GM21528 (cell line): ENCODE measurements at regions not wholly inside any gene's neighbourhood (a gene's known extent, or its start where the extent isn't known, plus 50 kb on each side); places are given as distances from the start of the nearest gene placed in this dataset.
"Not testable (repeated sequence)": the region's sequence is repeated elsewhere in the genome, so short reads cannot be mapped to it uniquely, and the experiment has no call there.

Experiments used
- ATAC-seq: cut with Tn5 transposase; IDR thresholded peaks from one replicate; pipeline ENCODE4 v1.9.1; 2021; ENCODE audit warnings: mild to moderate bottlenecking, moderate library complexity; ENCODE audit not compliant: unreplicated experiment, low FRiP score

DNA sequence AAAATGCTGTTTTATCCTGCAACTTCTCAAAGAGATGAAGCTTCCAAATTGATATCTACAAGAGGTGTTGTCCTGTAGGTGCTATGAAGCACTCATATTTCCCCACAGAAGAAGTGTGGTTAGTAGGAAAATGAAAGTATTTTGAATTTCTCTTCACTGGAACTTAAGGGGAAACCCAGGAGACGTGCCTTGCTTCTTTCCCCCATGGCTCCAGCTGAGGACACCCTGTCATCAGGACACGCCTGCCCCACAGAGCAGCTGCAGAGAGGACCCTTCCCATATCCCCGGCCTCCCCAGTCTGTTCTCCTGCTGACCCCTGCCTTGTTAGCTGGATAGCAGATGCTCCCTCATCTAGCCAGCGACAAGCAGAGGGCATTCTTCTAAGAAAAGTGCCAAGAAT lies 371.3 kb downstream of the COG6 start:
- ATAC-seq, result peak; percentile 33

DNA sequence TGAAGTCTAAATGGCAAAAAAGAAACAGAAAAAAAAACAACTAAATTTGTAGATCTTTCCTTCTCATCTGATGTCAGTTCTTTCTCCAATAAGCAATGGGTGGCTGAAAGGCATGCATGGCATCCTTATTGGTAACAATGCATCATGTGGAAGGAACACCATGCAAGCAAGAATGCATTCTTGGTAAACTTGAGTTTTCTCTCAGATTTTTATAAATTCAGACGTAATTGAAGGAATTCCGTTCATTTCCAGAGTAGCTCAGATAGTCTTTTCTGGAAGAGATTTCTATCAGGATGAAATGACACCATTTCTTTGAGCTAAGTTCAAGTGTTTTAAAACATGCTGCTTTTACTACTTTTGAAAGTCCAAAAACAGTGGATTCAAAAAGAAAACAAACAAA lies 373.0 kb downstream of the COG6 start:
- no peak for ATAC-seq

DNA sequence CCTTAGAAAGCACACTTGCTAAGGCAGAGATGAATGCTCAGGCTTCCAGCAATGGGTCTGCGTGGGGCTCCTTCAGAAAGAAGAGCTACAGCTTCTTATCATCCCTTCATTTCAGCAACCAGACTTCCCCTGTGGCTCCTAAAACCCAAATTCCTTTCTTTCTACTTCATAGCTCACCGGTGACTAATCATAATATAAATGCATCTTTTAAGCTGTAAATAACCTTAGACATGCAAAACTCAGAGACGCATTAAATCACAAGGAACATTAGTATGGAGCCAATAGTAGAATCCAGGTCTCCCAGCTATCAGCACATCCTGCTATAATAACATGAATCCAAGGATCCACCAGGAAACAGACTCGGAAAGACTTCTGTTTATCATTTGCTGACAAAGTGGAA lies 375.6 kb downstream of the COG6 start:
- ATAC-seq, result no peak

GRCh38 chr13:40039061-40039460 lies 383.6 kb downstream of the COG6 start:
- no peak for ATAC-seq

DNA sequence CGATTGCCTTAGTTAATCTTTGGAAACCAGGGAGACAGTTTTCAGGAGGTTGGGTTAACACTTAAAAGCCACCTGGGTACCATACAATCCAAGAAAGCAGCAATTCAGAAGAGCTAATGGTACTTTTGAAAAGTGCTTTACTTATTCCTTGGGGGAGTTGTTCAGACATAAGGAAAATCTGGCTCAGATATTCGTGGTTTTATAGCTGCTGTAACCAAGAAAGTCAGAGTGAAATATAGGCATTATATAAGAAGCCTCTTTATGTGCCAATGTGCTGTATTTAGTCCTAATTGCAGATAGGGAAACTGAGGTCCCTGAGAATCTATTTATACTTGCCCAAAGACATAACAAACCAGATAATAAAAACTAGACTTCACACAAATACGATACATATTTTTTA lies 387.5 kb downstream of the COG6 start:
- ATAC-seq, result no peak

DNA sequence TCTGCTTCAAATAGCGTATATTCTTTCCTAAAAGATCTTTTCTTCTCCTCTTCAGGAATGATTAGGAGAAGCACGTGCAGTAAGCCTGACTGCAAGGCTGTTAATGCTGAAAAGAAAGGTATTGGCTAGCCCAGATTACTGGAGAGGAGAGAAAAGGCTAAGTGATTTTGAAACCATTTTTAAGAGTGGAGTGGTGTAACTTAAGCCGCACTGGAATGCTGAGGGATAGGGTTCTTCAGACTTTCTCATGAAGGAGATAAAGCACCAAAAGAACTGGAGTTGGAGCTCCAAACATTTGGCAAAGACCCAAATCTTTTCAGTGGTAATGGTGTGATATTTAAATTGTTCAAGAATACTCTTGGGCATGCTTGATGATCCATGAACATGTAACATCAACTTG lies 388.3 kb downstream of the COG6 start:
- no peak for ATAC-seq

GRCh38 chr13:40047322-40047771 lies 391.9 kb downstream of the COG6 start:
- ATAC-seq, result peak; percentile 63

DNA sequence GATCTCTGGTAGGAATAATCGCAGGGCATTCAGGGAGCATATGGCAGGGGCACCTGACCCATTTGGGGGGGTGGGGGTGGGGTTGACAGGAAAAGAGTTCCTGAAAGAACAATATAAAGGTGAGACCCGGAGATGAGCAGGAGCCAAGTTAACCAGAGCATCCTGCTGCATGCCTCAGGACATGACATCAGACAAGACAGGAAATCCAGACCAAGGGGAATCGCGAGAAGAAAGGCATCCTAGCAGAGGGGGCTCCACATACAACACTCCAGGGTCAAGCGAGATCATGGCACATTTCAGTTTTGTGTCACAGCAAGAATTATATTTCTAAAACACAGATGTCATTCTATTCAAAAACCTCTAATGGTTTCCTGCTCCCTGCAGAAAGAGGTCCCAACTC lies 393.1 kb downstream of the COG6 start:
- ATAC-seq, result no peak

DNA sequence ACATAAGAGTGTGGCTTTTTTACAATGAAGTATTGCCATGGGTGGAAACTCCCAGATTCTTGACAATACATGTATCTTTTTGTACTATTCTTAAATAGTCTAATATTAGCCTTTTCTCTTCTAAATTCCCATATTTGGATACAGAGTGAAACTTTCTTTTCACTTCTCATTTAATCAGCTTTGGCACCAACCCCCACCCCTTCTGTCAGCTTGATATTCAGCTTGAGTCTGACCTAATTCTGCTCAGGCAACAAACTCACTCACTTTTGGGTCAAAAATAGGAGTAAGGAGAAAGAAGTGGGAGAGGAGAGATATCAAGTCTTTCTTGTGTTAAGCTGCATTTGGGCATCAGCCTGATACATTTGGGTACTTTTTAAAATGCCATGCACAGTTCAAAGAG lies 397.5 kb downstream of the COG6 start:
- ATAC-seq, result no peak

DNA sequence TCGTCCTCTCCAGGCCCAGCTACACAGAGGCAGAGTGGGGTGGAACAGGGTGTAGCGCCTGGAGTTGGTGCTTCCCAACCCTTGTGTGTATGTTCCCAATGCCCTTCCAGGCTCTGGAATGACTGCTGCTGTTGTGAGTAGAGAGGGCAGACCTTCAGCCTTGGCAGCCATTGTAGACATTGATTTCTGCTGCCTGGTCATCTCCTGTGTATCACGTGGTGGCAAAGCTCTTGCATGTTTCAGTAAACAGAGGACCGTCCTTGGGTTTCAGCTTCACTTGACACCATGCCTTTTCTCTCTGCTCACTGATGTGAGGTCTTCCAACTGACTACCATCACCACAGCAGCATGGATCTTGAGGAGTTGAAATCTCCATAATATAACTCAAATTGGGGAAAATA lies 397.9 kb downstream of the COG6 start:
- no peak for ATAC-seq

GRCh38 chr13:40054422-40054821 lies 399.0 kb downstream of the COG6 start:
- not testable (repeated sequence) for ATAC-seq

DNA sequence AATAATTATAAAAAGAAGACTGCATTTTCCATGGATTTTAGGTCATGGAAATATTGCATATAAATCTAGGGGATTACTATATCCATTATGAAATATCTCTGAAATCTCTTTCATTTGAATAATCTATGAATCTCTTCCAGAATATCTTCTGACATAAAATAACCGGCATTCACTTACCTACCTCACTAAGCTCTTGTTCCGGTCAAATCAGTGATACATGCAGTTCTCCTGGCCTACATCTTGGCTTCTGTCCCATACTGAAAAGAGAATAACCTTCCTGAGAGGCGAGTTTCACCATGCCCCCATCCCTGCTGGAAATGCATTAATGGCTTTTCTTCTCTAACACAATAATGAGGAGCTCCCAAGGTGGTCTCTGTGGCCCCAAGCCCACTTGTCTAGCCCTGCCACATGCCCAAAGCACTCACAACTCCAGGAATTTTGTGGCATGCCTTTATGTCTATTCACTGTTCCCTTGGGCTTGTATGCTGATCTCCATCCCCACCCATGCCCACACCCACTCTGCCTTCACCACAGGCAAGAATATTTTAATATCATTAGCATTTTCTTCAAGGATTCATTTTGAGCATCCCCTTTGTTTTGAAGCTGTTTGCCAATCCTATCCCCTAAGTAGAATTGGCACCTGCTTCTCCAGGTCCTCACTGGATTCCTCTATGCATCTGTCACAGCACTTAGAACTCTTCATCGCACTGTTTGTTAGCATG lies 401.6 kb downstream of the COG6 start:
- ATAC-seq, result no peak

GRCh38 chr13:40058757-40059236 lies 403.3 kb downstream of the COG6 start:
- no peak for ATAC-seq

DNA sequence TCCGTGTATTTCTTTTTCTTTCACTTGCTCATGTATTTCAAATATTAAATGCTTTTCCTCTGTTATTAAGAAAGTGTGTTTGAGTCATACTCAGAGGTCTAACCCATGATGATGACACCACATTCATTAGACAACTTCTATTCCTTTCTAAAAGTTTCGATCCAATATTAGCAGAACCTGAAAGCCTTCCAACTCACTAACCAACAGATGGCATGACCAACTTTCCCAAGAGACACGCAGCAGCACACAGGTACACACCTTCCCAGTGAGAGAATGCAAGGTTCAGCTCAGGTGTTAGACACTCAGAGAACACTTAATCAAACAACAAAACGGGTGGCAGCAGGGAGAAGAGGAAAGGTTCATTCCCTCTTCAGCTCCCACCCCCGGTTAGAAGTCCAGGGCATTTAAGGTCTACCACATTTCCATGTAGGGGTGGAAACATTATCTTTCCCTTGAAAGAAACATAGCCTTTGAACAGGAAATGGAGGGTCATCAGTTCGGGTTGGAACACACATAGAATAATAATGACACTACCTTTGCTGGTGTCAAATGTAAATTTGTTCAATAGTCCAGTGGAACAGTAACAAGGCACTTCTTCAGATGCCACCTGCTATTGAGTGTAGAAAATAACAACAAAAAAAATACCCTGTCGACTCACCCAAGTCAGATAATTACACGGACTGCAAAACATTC lies 404.2 kb downstream of the COG6 start:
- no peak for ATAC-seq

DNA sequence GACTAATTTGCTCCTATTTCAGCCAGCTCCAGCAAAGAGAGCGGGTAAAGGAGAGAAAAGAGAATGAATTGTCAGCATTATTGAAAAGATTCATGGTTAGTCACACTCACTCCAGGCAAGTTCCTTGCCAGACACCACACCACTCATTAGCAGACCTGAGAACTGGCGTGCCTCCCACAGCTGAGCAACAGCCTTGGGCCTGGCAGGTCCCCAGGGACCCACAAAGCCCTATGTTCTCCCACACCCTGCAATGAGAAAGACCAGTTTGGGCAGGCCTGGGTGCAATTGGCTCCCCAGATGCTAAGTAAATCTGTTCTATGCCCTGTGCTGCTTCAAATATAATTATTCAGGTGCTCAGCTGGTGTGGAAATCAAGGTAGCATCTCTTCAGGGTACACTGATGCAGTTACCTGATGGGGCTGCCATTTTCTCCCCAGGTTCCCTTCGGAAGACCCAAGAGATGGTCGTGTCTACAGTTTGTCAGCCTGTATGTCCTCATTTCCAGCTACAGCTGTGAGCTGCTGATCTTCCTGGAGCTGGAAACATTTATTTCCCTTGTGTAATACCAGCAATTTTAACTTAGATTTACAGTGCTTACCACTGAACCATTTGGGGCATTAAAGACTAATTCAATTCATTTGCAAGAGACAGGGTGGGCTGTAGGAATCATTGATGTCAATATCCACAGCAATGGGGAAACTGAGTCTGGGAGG lies 405.0 kb downstream of the COG6 start:
- ATAC-seq, result peak; percentile 64

GRCh38 chr13:40061466-40062450 lies 406.3 kb downstream of the COG6 start:
- no peak for ATAC-seq

DNA sequence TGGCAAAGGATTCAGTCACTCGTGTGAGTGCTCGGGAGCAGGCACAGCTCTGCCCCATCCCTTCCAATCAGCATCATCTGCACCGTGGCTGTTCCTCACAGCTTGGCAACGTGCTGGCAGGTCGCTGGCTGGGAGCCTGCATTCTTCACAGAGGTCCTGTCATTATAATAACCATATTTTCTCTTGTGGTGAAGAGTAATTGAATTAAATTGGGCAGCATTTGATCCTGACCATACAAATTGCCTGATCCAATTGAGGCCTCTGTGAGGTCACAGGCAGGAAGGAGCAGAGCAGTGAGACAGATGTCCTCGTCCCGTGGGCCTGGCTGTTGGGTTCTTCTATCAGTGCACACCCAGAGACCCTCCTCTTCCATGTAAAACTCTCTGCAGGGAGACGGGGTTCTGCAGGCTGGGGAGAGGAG lies 407.8 kb downstream of the COG6 start:
- ATAC-seq, result no peak

- ATAC-seq, result no peak
Observed at GRCh38 chr13:40063703-40064102, 408.2 kb downstream of the COG6 start.

GRCh38 chr13:40064154-40065097 lies 409.0 kb downstream of the COG6 start:
- ATAC-seq, result no peak
